ENCODE measurements at regions not wholly inside any gene's neighbourhood (a gene's known extent, or its start where the extent isn't known, plus 50 kb on each side); places are given as distances from the start of the nearest gene placed in this dataset.

DNA sequence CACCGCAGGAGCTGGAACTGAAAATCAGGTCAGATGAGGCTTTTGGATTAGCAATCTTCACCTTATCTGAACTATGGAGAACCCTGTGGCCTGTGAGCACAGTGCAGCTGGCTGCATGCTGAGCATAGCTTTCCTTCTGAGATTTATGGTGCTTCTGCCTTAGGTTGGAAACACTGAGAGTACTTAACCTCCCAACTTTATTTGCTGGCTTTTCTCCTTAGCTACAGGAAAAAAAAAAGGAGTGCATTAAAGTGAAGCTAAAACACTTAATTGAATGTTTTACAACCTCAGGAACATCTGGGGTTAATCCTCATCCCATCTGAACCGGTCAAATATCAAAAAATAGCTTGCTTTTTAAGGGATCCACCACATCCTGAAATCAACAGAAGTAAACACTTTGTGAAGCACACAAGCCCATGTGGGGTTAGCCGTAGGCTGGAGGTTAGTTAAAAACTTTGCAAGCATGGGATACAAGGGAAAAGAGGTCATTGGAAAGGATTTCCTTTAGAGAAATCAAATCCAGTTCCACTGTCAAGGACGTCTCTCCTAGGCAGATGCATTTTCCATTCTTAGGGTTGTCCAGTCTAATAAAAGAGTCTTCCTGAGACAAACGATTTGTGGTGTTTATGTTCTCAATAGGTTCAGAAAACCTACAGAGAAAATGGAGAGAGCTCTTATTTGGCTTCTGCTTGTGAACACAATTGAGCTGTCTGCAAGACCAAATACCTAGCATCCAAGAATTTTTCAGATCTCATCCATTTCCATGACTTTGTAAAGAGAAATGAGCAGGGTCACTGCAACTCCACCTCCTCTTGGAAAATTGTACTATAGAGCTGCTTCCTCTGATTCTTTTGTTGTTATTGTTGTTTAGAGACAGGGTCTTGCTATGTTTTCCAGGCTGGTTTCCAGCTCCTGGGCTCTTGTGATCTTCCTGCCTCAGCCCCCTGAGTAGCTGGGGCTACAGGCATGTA is 470.4 kb upstream of the IGFBP3 start:
- DNase-seq, result no peak

GRCh38 chr7:46390042-46390441 is 469.0 kb upstream of the IGFBP3 start:
- DNase-seq, result no peak

GRCh38 chr7:46389146-46389545 is 468.1 kb upstream of the IGFBP3 start:
- no peak for DNase-seq

GRCh38 chr7:46387646-46388045 is 466.6 kb upstream of the IGFBP3 start:
- no peak for DNase-seq

DNA sequence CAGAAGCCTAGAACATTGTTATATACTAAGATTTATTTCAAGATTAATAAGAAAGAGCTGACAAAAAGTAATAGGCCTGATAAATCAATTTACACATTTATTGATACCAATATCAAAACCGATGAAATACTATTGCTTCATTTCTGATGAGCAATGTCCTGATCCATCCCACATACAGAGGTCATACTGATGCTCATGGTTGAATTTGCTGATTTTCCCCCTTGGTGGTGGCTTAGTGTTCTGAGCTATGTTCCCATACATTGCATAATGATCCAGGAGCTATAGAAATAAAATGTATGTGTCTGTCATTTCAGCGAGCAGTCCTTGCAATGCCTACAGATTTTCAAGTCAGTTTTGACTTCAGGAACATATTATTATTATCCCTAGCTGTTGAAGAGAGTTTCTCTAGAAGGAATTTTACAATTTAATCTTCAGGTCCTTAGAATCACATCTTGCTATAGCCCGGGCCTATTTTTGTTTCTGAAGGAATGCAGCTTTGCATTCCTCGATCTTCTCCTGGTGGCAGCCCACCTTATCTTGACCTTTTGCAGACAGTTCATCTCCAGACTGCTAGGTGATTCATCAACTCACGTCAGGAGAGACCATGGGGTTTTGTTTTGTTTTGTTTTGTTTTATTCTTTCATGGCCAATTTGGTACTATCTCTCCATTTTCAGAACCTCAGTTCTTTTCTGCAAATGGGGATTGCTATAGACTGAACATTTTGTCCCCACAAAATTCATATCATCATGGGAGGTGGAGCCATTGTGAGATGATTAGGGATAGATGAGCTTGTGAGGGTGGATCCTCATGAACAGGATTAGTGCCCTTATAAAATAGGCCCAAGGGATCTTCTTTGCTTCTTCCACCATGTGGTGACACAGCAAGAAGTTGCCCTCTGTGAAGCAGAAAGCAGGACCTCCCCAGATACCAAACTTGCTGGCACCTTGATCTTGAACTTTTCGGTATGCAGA is 465.6 kb upstream of the IGFBP3 start:
- no peak for DNase-seq

DNA sequence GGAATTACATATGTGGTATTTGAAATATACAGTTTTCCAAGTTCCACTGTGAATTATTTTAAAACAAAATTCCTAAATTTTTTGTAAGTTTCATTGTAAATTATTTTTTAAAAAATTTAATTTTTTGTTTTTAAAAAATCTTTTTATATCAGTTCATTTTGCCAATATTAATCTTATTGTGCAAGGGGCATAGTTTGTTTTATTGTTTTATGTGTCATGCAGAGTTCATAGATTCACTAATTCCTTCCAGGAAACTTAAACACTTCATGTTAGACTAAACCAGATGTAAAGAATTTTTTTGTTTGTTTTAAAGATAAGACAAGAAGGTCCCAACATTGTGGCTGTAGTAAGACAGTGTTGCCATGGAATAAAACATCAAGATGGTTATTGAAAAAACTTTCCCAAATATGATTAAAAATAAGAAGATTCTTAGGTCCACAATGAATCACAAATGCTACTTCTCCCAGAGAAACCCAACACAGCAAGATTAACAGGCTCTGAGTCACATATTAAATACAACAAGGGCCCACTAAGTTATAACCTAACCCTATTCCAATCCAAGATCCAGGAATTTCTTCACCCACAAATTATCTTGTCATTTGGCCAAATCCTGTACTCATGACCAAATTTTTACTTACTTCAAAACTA is 464.7 kb upstream of the IGFBP3 start:
- no peak for DNase-seq

- DNase-seq, result no peak
These were observed 462.5 kb upstream of the IGFBP3 start for GRCh38 chr7:46383605-46384004.

GRCh38 chr7:46369933-46370654 is 449.0 kb upstream of the IGFBP3 start:
- no peak for DNase-seq

DNA sequence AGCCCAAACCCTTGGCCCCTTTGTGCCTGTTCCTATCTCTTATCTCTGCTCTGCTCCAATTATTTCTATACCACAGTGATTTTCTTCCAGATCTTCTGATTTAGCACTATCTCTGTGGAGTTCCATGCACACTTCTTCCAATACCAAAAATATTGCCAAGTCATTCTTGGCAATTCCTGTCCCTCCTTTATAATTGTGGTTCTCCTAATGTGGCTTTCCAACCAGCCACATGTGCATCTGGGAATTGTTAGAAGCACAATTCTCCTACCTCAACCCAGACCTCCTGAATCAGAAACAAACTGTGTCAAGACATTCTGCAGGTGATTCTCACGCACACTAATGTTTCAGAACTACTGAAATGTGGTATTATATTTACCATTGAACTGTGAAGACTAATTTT is 447.8 kb upstream of the IGFBP3 start:
- no peak for DNase-seq

GRCh38 chr7:46366526-46366925 is 445.5 kb upstream of the IGFBP3 start:
- no peak for DNase-seq

DNA sequence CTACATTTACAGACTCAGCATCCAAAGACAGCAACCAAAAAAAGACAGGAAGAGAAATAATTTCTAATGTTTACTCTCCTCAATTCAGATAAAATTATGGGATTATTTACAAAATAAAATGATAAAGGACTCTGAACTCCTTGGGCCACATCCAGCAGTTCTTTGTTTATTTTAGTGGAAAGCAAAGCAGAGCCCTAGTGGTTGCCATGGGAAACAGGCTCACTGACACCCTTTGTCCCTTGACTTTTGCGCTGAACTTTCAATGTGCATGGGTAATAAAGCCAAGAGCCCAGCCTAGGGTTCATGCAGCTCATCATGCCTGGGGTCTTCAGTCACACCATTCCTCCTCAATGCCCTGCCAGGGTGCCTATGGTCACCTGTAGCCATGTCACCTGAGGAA is 442.6 kb upstream of the IGFBP3 start:
- DNase-seq, result no peak

DNA sequence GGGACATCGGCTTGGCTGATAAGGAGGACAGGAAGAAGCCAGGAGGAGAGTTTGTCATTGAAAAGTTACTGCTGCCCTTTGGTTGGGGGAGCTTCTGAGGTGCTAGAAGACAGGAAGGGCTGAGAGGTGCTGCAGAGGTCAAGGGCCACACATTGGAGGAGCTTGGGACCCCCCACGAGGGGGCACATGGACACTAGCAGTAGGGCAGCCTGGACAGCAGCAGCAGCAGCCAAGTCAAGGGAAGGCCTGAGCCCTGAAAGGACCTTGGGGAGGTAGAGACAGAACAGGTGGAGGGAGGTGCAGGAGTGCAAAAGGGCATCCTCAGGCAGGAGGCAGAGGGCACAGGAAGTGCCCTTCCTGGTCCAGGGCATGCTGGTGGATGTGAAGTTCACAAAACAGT is 439.7 kb upstream of the IGFBP3 start:
- no peak for DNase-seq

DNA sequence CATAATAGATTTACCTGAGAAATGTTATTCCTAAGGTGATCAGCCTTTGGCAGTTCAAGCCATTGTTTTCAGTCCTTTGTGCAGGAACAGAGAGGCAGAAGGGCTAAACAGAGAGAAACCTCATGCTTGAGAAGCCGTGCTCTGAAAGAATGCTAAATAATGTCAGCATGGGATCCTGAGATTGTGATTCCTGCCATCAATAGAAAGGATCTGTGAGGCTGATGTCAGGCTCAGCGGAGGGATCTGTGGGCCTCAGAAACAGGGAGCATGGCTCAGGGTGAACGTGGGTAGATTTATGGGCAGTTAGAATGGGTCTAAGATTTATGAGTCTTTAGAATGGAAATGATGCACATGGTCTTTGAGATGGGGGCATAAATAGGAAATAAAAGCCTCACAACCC is 439.2 kb upstream of the IGFBP3 start:
- no peak for DNase-seq

DNA sequence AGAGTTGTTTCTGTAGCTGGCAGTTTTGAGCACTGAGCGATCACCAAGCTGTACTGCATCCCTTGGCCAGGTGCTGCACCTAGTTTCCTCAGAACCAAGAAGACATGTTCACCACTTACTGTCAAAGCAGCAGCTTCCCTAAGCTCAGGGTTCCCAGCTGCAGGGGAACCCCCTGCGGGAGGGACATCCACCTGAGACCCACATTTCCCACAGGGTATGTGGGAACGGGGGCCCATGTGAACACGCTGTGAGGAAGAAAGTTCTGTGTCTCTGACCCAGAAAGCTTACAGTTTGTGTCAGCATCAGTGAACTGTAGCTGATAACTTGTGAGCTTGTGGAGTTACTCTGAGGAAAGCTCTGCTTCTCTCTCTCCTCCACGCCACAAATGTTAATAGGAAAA is 436.8 kb upstream of the IGFBP3 start:
- DNase-seq, result no peak

DNA sequence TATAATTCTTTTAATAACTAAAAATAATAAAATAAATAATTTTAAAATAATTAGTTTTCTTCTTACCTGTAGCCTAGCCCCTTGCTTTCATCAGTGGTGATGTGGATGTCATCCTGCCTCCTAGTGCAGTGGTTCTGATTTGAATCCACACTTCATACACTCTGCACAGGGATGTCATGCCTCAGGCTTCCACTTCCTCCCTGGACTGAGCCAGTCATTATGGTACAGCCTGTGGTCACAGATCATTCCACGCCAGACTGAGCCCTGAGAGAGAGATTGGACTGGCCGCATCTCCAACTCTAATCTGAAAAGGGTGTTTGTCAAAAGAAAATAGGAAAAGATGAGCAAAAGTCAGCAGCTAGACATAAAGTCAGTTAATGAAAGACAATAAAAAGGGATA is 436.2 kb upstream of the IGFBP3 start:
- DNase-seq, result no peak

- no peak for DNase-seq
These were observed 435.3 kb upstream of the IGFBP3 start for GRCh38 chr7:46356371-46356770.

DNA sequence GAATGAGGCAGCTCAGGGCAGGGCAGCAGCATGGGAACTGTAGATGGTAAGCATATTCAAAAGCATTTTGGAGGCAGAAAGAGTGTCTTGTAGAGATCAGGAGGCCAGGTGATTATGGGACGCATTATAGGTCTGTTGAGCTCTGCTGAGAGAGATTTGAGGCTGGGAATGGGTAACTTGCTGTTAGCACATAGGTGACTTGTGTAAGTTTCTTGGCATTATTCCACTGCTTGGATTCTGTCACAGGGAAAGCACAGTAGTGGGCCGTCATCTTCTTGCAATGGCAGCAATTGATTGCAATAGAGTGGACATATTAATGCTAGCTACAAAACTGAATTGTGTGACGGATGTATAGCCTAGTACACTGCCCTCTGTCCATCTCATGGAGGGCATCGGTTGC is 434.3 kb upstream of the IGFBP3 start:
- no peak for DNase-seq

DNA sequence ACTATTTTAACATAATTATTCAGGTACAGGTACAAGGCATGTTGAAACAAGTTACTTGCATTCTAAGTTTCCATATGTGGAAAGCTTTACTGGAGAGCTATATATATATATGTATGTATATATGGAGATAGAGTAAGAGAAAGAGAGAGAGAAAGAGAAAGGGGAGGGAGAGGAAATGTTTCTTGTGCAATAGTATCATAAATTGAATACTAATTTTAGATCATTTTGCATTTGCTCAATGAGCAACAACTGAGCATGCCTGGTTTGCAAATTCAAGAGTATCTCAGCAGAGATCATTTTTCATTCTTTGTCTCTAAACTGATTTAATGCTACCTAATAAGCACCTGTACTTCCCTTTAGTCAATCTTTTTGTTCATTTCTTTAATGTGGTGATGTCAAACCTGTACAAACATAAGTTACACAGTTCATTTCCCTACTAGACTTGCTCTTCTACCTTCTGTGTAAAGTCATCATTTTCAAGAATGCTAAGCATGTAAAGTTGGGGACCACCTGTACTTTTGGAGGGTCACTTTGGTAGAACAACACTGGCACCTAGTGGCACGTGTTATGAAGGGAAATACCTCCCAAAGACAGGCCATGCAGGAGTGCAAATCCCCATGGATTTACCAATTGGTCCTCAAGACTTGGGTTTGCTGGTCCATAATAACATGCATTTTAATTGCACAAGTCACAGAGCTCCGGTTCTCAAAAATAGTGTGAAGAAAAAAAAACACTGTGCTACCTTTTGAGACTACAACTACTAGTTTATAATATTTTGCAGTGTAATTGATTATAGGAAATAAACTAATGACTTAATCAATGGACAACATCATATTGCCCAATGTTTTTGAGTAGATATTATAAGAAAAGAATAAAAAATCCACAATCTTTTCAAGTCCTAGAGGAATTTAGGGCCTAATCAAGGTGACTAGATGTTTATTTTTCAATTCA is 431.2 kb upstream of the IGFBP3 start:
- peak; percentile 83 for DNase-seq

GRCh38 chr7:46349490-46349889 is 428.4 kb upstream of the IGFBP3 start:
- DNase-seq, result no peak

- DNase-seq, result no peak
These were observed 423.5 kb upstream of the IGFBP3 start for GRCh38 chr7:46344533-46344932.

DNA sequence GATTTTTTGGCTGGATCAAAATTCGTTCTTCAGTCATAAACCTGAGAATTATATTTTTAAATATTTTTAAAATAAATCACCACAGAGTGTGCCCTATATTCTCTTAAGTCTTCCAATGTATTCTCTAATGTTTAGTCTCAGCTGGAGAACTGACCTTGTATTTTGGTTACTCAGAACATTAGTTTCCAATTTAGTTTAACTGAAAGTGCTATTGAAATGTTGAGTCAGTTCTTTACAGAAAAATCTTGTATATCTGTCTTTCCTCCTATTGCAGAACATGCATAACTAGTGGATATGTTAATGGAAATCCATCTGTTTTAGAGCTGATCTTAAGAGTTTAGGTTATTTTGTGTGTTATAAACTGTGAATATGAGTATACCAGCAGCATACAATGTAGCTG is 422.7 kb upstream of the IGFBP3 start:
- DNase-seq, result no peak

All from islet precursor cell (in vitro differentiated cells).